ENCODE measurements at regions not wholly inside any gene's neighbourhood (a gene's known extent, or its start where the extent isn't known, plus 50 kb on each side); places are given as distances from the start of the nearest gene placed in this dataset.
"Not testable (repeated sequence)": the region's sequence is repeated elsewhere in the genome, so short reads cannot be mapped to it uniquely, and the experiment has no call there.

DNA sequence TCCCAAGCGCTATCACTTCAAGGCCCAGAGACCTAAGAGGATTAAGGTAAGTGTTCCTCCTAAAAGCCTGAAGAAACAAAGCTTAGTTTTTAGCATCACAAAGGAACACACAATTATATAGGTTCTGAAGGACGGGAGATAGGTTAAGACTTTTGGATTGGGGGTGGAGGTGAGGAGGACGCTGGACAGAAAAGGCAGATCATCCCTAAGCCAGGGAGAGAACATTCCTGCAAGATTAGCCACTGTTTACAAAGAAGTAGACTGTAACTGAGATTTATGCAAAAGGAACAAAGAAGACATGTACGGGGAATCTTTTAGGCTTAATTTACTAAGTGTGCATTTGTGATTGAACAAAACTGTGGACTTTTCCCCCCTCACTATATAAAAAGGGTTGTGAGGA, 184.1 kb upstream of the IRX5 start:
- in situ Hi-C loops (cut with MboI): no loop called here
- Histone ChIP-seq H3K79me2 (ENCODE audit: insufficient read depth) (no peaks in the 10 kb centered on the region), H3K9me2 (ENCODE audit: insufficient read depth) (no peaks in the 10 kb centered on the region), H3K36me3 (ENCODE audit: low read depth) (no peaks in the 10 kb centered on the region), H3K27ac (no peak overlapping the region), H2AFZ (no peak overlapping the region), H3K4me1 (ENCODE audit: insufficient read depth) (no peaks in the 10 kb centered on the region), H3K27me3 (replicated peaks; ENCODE audit: insufficient read depth) (peaks cover 8% of the 10 kb centered on the region; the same call in 1 of the 2 replicates), H3K4me3 (no peak overlapping the region), H3K9ac (no peak overlapping the region), H4K20me1 (ENCODE audit: insufficient read depth) (no peaks in the 10 kb centered on the region), H3F3A (ENCODE audit: insufficient read depth) (no peaks in the 10 kb centered on the region), H3K4me2 (ENCODE audit: unreplicated experiment) (no peak overlapping the region), H3K9me3 (ENCODE audit: low read depth) (no peaks in the 10 kb centered on the region)
- TF ChIP-seq EZH2phosphoT487 (IDR thresholded peaks at IDR 0.05; ENCODE audit: insufficient read depth, low read depth) (no peak), EZH2 (IDR thresholded peaks at IDR 0.05; ENCODE audit: insufficient read depth, poor library complexity, severe bottlenecking) (no peak)
- no peak for DNase-seq
- 59 to 67% methylated on average over 4 of the region's 4 CpGs for WGBS, 2 experiments (ENCODE audit: low coverage in 1 of 2, low lambda C conversion rate in 2 of 2, missing lambda C conversion rate in 2 of 2)

DNA sequence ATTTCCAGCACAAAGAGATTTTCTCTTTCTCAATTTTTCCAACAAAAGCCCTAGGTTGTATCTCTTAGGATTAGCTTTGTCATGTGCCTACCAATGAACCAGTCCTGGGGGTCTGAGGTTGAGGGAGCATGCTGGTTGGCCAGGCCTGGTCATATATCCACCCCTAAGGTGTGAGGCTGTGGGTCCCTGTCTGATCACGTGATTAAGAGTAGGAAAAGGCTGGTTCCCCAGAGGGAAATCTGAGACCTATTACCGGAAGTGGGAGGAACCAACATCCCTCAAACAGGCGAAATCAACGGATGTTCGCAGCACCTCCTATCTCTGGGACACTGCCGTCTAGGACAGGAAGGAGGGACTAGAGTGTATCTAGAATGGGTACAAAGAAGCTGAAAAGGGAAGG, 185.7 kb upstream of the IRX5 start:
- Histone ChIP-seq H3F3A (ENCODE audit: insufficient read depth) (no peaks in the 10 kb centered on the region), H3K27ac (no peak overlapping the region), H3K36me3 (ENCODE audit: low read depth) (no peaks in the 10 kb centered on the region), H3K79me2 (ENCODE audit: insufficient read depth) (no peaks in the 10 kb centered on the region), H3K27me3 (replicated peaks; ENCODE audit: insufficient read depth) (peaks cover 8% of the 10 kb centered on the region; the same call in 1 of the 2 replicates), H3K9me2 (ENCODE audit: insufficient read depth) (no peaks in the 10 kb centered on the region), H3K4me1 (ENCODE audit: insufficient read depth) (no peaks in the 10 kb centered on the region), H3K4me3 (no peak overlapping the region), H3K4me2 (ENCODE audit: unreplicated experiment) (no peak overlapping the region), H3K9ac (no peak overlapping the region), H2AFZ (no peak overlapping the region), H3K9me3 (ENCODE audit: low read depth) (no peaks in the 10 kb centered on the region), H4K20me1 (ENCODE audit: insufficient read depth) (no peaks in the 10 kb centered on the region)
- TF ChIP-seq EZH2 (IDR thresholded peaks at IDR 0.05; ENCODE audit: insufficient read depth, poor library complexity, severe bottlenecking) (no peak), EZH2phosphoT487 (IDR thresholded peaks at IDR 0.05; ENCODE audit: insufficient read depth, low read depth) (no peak)
- DNase-seq: no peak
- in situ Hi-C loops (cut with MboI): no loop called here
- WGBS, 2 experiments (ENCODE audit: low coverage in 1 of 2, low lambda C conversion rate in 2 of 2, missing lambda C conversion rate in 2 of 2): 62 to 64% methylated on average over 6 of the region's 6 CpGs

DNA sequence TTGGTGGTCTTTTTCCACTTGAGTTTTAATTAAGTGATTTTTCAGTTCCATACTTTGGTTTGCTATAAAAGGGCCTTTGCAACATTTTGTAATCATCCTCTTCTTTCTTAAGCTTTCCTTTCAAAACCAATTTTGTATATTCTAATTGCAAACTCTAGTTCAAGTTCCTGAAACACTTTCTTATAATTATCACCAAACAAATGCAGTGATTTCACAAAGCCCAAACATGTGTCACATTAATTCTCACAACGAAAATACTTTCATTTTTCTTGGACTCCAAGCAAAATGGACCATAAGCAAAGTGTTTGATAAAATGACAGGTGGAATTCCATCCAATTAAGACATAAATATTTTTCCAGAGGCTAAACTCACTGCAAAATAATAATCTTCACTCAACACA, 188.2 kb upstream of the IRX5 start:
- H3K9me3 ChIP-seq (ENCODE audit: low read depth): no peaks in the 10 kb centered on the region
- H3K27ac ChIP-seq: no peak overlapping the region
- no peak overlapping the region for H3K4me3 ChIP-seq
- 0 out of 2 replicates have a peak, but pooled peaks cover 4% of the 10 kb centered on the region for H3K27me3 ChIP-seq (replicated peaks; ENCODE audit: insufficient read depth)
- no peak overlapping the region for H3K4me2 ChIP-seq (ENCODE audit: unreplicated experiment)
- no peaks in the 10 kb centered on the region for H3K4me1 ChIP-seq (ENCODE audit: insufficient read depth)
- H3K9ac ChIP-seq: no peak overlapping the region
- no peak overlapping the region for H2AFZ ChIP-seq
- H3F3A ChIP-seq (ENCODE audit: insufficient read depth): no peaks in the 10 kb centered on the region
- no peak for DNase-seq
- H3K79me2 ChIP-seq (ENCODE audit: insufficient read depth): no peaks in the 10 kb centered on the region
- TF ChIP-seq EZH2 (IDR thresholded peaks at IDR 0.05; ENCODE audit: insufficient read depth, poor library complexity, severe bottlenecking): no peak
- TF ChIP-seq EZH2phosphoT487 (IDR thresholded peaks at IDR 0.05; ENCODE audit: insufficient read depth, low read depth): no peak
- WGBS, 2 experiments (ENCODE audit: low coverage in 1 of 2, low lambda C conversion rate in 2 of 2, missing lambda C conversion rate in 2 of 2): 7 to 16% methylated on average over 1 of the region's 1 CpG
- no peaks in the 10 kb centered on the region for H4K20me1 ChIP-seq (ENCODE audit: insufficient read depth)
- in situ Hi-C loops (cut with MboI): no loop called here
- H3K9me2 ChIP-seq (ENCODE audit: insufficient read depth): no peaks in the 10 kb centered on the region
- no peaks in the 10 kb centered on the region for H3K36me3 ChIP-seq (ENCODE audit: low read depth)

DNA sequence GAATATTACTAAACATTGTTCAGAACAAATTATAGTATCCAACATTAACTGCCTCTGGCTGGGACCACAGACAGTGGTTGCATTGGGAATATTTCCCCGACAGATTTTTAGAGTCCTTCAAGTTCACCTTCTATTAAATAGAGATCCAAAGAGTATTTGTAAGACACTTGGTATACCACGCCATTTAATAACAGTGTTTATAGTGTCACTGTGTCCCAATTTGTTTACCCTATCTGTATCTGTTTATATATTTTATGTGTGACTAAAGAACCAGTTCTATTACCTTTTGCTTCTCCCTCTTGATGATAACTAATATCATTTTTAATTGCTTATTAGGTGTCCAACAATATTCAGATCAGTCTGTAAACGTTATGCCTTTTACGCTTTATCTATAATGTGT, 191.3 kb upstream of the IRX5 start:
- Histone ChIP-seq H3K27ac (no peak overlapping the region), H3K36me3 (ENCODE audit: low read depth) (no peaks in the 10 kb centered on the region), H2AFZ (no peak overlapping the region), H4K20me1 (ENCODE audit: insufficient read depth) (no peaks in the 10 kb centered on the region), H3K79me2 (ENCODE audit: insufficient read depth) (no peaks in the 10 kb centered on the region), H3K9me3 (ENCODE audit: low read depth) (no peaks in the 10 kb centered on the region), H3K9me2 (ENCODE audit: insufficient read depth) (no peaks in the 10 kb centered on the region), H3F3A (ENCODE audit: insufficient read depth) (no peaks in the 10 kb centered on the region), H3K4me3 (no peak overlapping the region), H3K27me3 (replicated peaks; ENCODE audit: insufficient read depth) (0 out of 2 replicates have a peak, but pooled peaks cover 12% of the 10 kb centered on the region), H3K4me2 (ENCODE audit: unreplicated experiment) (no peak overlapping the region), H3K4me1 (ENCODE audit: insufficient read depth) (no peaks in the 10 kb centered on the region), H3K9ac (no peak overlapping the region)
- no peak for DNase-seq
- in situ Hi-C loops (cut with MboI): no loop called here
- TF ChIP-seq EZH2phosphoT487 (IDR thresholded peaks at IDR 0.05; ENCODE audit: insufficient read depth, low read depth) (no peak), EZH2 (IDR thresholded peaks at IDR 0.05; ENCODE audit: insufficient read depth, poor library complexity, severe bottlenecking) (no peak)
- 62 to 64% methylated on average over 4 of the region's 4 CpGs for WGBS, 2 experiments (ENCODE audit: low coverage in 1 of 2, low lambda C conversion rate in 2 of 2, missing lambda C conversion rate in 2 of 2)

DNA sequence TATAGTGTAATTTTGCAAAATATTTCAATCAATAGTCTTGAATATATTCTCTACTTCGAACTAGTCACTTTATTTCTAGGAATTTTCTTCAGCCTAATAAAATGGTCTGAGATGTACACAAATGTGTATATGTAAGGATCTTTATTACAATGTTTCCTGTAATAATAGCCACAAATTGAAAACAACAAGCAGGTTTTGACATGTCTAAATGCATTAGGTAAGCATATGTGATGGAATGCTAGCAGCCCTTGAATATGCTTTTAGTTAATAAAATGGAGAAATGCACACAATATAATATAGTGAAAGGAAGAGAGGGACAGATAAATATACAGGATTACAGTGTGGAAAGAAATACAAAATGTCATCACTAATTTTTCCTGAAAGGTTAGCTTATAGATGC, 196.5 kb upstream of the IRX5 start:
- WGBS, 2 experiments (ENCODE audit: low coverage in 1 of 2, low lambda C conversion rate in 2 of 2, missing lambda C conversion rate in 2 of 2): 13 to 19% methylated on average over 1 of the region's 1 CpG
- no peak overlapping the region for H3K4me2 ChIP-seq (ENCODE audit: unreplicated experiment)

DNA sequence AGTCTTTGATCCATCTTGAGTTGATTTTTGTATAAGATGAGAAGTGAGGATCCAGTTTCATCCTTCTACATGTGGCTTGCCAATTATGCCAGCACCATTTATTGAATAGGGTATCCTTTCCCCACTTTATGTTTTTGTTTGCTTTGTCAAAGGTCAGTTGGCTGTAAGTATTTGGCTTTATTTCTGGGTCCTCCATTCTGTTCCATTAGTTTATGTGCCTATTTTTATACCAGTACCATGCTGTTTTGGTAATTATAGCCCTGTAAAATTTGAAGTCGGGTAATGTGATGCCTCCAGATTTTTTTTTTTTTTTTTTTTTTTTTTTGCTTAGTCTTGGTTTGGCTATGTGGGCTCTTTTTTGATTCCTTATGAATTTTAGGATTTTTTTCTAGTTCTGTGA, 203.0 kb upstream of the IRX5 start:
- H3K9me3 ChIP-seq (ENCODE audit: low read depth); H3K79me2 ChIP-seq (ENCODE audit: insufficient read depth); H3K4me2 ChIP-seq (ENCODE audit: unreplicated experiment); H3K36me3 ChIP-seq (ENCODE audit: low read depth); H3K4me1 ChIP-seq (ENCODE audit: insufficient read depth); H3K27me3 ChIP-seq (replicated peaks; ENCODE audit: insufficient read depth); H3K9ac ChIP-seq; DNase-seq; in situ Hi-C loops (cut with MboI); H3F3A ChIP-seq (ENCODE audit: insufficient read depth); H3K4me3 ChIP-seq; H3K27ac ChIP-seq; H4K20me1 ChIP-seq (ENCODE audit: insufficient read depth); H3K9me2 ChIP-seq (ENCODE audit: insufficient read depth); H2AFZ ChIP-seq: not testable (repeated sequence)
- 29% methylated on average over 1 of the region's 1 CpG for WGBS, 2 experiments (ENCODE audit: low coverage in 1 of 2, low lambda C conversion rate in 2 of 2, missing lambda C conversion rate in 2 of 2)

More for the DNA sequence above, 196.5 kb upstream of the IRX5 start:
- Histone ChIP-seq H3K4me1 (ENCODE audit: insufficient read depth) (no peaks in the 10 kb centered on the region), H3K79me2 (ENCODE audit: insufficient read depth) (no peaks in the 10 kb centered on the region), H3K9ac (no peak overlapping the region), H4K20me1 (ENCODE audit: insufficient read depth) (no peaks in the 10 kb centered on the region), H3F3A (ENCODE audit: insufficient read depth) (no peaks in the 10 kb centered on the region), H3K9me3 (ENCODE audit: low read depth) (no peaks in the 10 kb centered on the region), H3K9me2 (ENCODE audit: insufficient read depth) (no peaks in the 10 kb centered on the region), H3K4me3 (no peak overlapping the region), H2AFZ (no peak overlapping the region), H3K36me3 (ENCODE audit: low read depth) (no peaks in the 10 kb centered on the region), H3K27ac (no peak overlapping the region), H3K27me3 (replicated peaks; ENCODE audit: insufficient read depth) (0 out of 2 replicates have a peak, but pooled peaks cover 13% of the 10 kb centered on the region)
- DNase-seq: no peak
- in situ Hi-C loops (cut with MboI): no loop called here
- TF ChIP-seq EZH2phosphoT487 (IDR thresholded peaks at IDR 0.05; ENCODE audit: insufficient read depth, low read depth) (no peak), EZH2 (IDR thresholded peaks at IDR 0.05; ENCODE audit: insufficient read depth, poor library complexity, severe bottlenecking) (no peak)

Measured in GM23248 (cell line).